Thymus (tissue), 11 donors: ENCODE measurements at regions not wholly inside any gene's neighbourhood (a gene's known extent, or its start where the extent isn't known, plus 50 kb on each side); places are given as distances from the start of the nearest gene placed in this dataset.

ENCODE experiments used
- DNase-seq, 9 donors: peaks; one replicate each; pipeline ENCODE4 v3.0.0-alpha.2; 2013; ENCODE audit warnings: low spot score in 9 of 9, low read depth in 6 of 9, missing footprints in 1 of 9
- H3K27ac ChIP-seq, 2 donors: one replicate each; pipeline ENCODE4 v1.5.1; 2013; ENCODE audit warnings: control low read depth in 1 of 2, low read depth in 1 of 2, low read length in 1 of 2, mild to moderate bottlenecking in 1 of 2, moderate library complexity in 1 of 2
- H3K27me3 ChIP-seq, 2 donors: one replicate each; pipeline ENCODE4 v1.5.1; 2013; ENCODE audit warnings: low read length in 1 of 2; ENCODE audit not compliant: control insufficient read depth in 2 of 2, insufficient read depth in 1 of 2
- H3K36me3 ChIP-seq, 2 donors: one replicate each; pipeline ENCODE4 v1.5.1; 2013; ENCODE audit warnings: low read length in 1 of 2, mild to moderate bottlenecking in 1 of 2, moderate library complexity in 1 of 2; ENCODE audit not compliant: control insufficient read depth in 2 of 2, insufficient read depth in 2 of 2
- H3K4me1 ChIP-seq, 2 donors: one replicate each; pipeline ENCODE4 v1.5.1; 2013; ENCODE audit warnings: low read length in 2 of 2; ENCODE audit not compliant: control insufficient read depth in 2 of 2, insufficient read depth in 2 of 2
- H3K4me3 ChIP-seq, 2 donors: one replicate each; pipeline ENCODE4 v1.5.1; 2013; ENCODE audit warnings: low read length in 2 of 2, control low read depth in 1 of 2, mild to moderate bottlenecking in 1 of 2
- H3K9me3 ChIP-seq, 2 donors: one replicate each; pipeline ENCODE4 v1.5.1; 2013; ENCODE audit warnings: low read length in 1 of 2, mild to moderate bottlenecking in 1 of 2; ENCODE audit not compliant: control insufficient read depth in 2 of 2, insufficient read depth in 1 of 2
- WGBS: extraction: QIAGEN DNeasy Blood & Tissue Kit; methylation state at CpG from one replicate; pipeline ENCODE4 v1.1.7; 2013; 5-methylcytosine and 5-hydroxymethylcytosine counted together
- donor health status: healthy.

DNA sequence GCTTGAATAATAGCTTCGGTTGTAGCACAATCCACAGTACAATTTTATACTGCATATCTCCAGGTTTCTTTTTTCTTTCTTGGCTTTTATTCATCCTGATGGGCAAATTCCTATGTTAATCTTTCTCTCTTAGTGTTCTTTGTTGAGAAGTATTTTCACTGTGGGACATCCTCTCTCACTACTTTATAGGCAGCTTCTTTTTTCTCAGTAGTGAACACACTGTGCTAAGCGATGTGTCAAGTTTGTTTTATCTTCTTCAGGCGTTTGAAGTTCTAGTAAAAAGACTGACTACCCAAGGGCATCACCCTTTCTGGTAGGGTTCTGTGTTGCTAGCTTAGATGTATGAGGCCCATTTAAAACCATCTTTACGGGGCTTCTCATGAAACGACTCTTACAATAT is 182.1 kb downstream of the FAM170A start:
- Histone ChIP-seq H3K4me3 (no peak overlapping the region), H3K36me3 (no peaks in the 10 kb centered on the region), H3K9me3 (peaks cover 0 to 12% of the 10 kb centered on the region in 2 donors), H3K27me3 (no peaks in the 10 kb centered on the region), H3K4me1 (no peaks in the 10 kb centered on the region), H3K27ac (no peak overlapping the region)
- 83% methylated on average over 5 of the region's 5 CpGs for WGBS
- no peak for DNase-seq

DNA sequence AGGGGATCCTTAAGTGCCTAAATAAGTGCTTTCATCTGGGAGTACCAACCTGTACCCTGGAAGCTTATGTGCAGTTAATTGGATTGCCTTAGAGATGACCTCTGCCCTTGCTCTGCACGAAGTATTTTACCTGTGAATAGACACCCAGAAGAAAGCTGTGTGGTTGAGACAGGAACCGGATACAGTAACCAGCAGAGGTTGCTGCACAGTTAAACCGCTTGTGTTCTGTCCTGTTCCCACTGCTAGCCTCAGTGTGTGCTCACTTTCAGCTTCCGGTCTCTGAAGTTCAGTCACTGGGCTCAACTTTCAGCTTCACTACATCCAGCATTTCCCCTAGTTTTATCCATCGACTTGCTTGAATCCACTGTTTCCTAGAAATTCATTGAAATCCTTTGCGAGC is 185.3 kb downstream of the FAM170A start:
- Histone ChIP-seq H3K27ac (no peak overlapping the region), H3K9me3 (peaks cover 0 to 3% of the 10 kb centered on the region in 2 donors), H3K36me3 (no peaks in the 10 kb centered on the region), H3K4me3 (no peak overlapping the region), H3K4me1 (no peaks in the 10 kb centered on the region), H3K27me3 (no peaks in the 10 kb centered on the region)
- DNase-seq: no peak
- 96% methylated on average over 6 of the region's 6 CpGs for WGBS

DNA sequence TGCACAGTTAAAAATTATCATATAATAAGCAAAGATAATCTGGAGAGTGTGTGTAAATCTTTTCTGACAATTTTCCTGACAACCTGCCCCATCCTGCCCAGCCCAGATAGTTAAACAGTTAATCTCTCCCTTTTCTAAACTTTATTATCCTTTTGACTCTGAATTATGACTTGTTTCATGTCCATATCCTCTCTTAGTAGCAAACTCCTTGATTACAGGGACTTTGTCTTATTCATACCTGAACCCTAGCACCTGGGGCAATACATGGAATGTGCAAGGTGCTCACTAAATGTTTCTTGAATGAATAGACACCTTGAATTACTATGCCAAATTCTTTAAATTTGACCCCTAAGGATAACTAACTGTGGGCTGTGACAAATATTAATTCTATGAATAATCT is 186.7 kb downstream of the FAM170A start:
- no peaks in the 10 kb centered on the region for H3K27me3 ChIP-seq
- no peaks in the 10 kb centered on the region for H3K36me3 ChIP-seq
- no peak overlapping the region for H3K4me3 ChIP-seq
- H3K9me3 ChIP-seq: no peaks in the 10 kb centered on the region
- H3K4me1 ChIP-seq: no peaks in the 10 kb centered on the region
- H3K27ac ChIP-seq: no peak overlapping the region
- DNase-seq: no peak

DNA sequence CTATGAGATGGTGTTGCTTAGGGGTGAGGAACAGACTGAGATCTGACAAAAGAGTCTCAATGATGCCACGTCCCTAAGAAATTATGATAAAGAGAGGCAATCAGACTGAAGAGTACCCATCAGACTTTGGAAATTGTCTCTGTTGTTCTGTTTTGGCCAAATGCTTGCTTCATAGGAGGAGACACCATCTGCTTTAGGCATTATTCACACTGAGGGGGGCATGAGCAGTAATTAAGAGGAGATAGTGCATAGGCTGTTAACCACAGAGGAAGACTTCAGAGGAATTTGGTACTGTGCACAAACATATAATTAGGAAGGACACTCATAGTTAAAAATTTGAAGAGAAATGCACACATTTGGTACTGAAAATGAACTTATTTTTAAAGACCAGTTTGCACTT is 190.7 kb downstream of the FAM170A start:
- Histone ChIP-seq H3K4me3 (no peak overlapping the region), H3K27ac (no peak overlapping the region), H3K36me3 (no peaks in the 10 kb centered on the region), H3K4me1 (no peaks in the 10 kb centered on the region), H3K9me3 (no peaks in the 10 kb centered on the region), H3K27me3 (no peaks in the 10 kb centered on the region)
- DNase-seq: no peak
- 93% methylated on average over 1 of the region's 1 CpG for WGBS

DNA sequence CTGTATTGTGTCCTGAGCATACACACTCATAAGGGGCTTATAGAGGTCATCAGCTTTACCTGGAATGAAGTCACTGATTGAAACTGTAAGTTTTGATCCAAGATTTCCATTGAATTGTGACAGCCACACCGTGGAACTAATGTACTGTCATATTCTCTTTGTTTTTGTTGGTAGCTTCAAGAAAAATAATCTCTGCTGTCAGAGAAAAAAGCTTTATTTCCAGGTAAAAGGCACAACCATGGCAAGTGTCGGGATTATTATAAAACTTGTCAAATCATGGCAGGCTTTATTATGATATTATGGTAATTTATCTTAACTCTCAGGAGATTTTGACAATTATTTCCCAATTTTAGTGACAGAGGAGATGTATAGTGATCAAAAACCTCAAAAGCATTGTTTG is 191.2 kb downstream of the FAM170A start:
- 85% methylated on average over 2 of the region's 2 CpGs for WGBS
- H3K9me3 ChIP-seq: no peaks in the 10 kb centered on the region
- no peaks in the 10 kb centered on the region for H3K4me1 ChIP-seq
- H3K4me3 ChIP-seq: no peak overlapping the region
- no peak overlapping the region for H3K27ac ChIP-seq
- no peaks in the 10 kb centered on the region for H3K27me3 ChIP-seq
- DNase-seq: no peak
- H3K36me3 ChIP-seq: no peaks in the 10 kb centered on the region

DNA sequence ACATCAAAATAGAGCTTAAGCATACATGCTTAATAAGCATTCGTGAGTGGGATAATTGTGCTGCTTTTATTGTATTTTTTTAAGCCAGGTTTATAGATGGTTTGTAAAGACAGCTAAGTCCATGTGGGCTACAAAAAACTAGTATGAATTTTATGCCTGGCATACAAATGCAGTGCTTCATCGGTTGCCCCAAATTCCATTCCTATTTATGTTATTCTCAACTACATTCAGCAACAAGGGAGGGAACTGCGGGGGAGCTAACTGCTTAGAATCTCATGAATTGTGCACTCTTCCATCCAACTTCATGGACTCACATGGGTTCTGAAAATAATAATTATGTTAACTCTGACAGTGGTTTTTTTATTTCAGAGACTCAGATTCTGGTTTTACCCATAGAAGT is 199.2 kb downstream of the FAM170A start:
- no peak overlapping the region for H3K4me3 ChIP-seq
- no peaks in the 10 kb centered on the region for H3K9me3 ChIP-seq
- H3K4me1 ChIP-seq: no peaks in the 10 kb centered on the region
- DNase-seq: no peak
- 95% methylated on average over 3 of the region's 3 CpGs for WGBS
- no peak overlapping the region for H3K27ac ChIP-seq
- no peaks in the 10 kb centered on the region for H3K27me3 ChIP-seq
- H3K36me3 ChIP-seq: no peaks in the 10 kb centered on the region

DNA sequence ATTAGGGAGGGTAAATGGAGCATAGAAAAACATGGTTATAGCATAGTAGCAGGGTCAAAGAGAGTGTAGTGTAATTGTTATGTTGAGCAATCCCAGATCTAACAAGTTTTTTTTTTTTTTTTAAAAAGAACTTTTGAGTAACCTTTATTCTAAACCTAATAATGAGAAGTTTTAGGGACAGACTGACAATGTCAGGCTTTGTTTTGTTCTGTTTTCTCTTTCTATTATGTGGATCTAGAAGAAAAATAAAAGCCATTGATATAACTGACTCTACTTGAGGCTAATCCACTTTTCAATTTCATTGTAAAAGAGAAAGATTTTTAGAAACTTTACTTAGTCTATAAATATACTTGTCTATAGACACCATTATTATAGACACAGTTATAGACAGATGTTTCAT is 200.0 kb downstream of the FAM170A start:
- Histone ChIP-seq H3K27ac (no peak overlapping the region), H3K36me3 (no peaks in the 10 kb centered on the region), H3K4me1 (no peaks in the 10 kb centered on the region), H3K9me3 (no peaks in the 10 kb centered on the region), H3K27me3 (no peaks in the 10 kb centered on the region), H3K4me3 (no peak overlapping the region)
- DNase-seq: no peak

DNA sequence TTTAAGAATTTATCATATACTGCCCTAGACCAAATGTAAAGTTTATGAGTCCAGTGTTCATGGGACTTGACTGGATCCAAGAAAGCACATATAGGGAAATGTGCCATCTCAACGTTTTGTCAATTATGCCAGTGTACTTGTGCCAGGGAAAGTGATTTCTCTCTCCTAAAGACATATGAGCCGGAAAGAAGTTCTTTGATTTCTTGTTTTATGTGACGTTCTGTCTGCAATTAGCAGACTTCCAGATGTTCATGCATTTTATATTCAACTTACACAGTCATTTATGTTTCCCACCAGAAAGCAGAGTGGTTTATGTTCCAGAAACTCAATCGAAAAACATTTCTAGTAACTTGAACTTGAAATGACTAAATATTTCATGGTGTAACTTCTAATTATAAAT is 203.8 kb downstream of the FAM170A start:
- H3K9me3 ChIP-seq: no peaks in the 10 kb centered on the region
- H3K4me3 ChIP-seq: no peak overlapping the region
- H3K27ac ChIP-seq: no peak overlapping the region
- no peak for DNase-seq
- no peaks in the 10 kb centered on the region for H3K27me3 ChIP-seq
- no peaks in the 10 kb centered on the region for H3K4me1 ChIP-seq
- H3K36me3 ChIP-seq: no peaks in the 10 kb centered on the region
- WGBS: 94% methylated on average over 4 of the region's 4 CpGs

DNA sequence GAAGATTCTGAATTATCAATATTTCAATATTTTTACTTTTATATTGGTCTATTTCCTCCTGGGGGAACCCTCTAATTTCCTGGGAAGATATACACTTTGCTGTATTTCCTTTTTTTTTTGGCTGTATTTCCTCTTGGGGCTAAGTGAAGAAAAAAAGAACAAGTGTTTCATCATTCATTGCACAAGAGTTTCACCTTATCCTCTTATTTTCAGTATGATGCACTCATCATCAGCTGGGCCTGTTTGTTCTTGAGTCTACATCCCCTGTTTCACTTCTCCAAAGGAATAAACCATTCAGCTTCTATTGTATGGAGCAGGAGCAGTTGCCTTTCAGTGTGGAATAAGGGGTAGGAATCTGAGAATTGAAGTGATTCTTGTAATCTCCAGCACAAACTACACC is 210.8 kb downstream of the FAM170A start:
- Histone ChIP-seq H3K36me3 (no peaks in the 10 kb centered on the region), H3K4me1 (no peaks in the 10 kb centered on the region), H3K9me3 (no peaks in the 10 kb centered on the region), H3K27ac (no peak overlapping the region), H3K27me3 (no peaks in the 10 kb centered on the region), H3K4me3 (no peak overlapping the region)
- no peak for DNase-seq

DNA sequence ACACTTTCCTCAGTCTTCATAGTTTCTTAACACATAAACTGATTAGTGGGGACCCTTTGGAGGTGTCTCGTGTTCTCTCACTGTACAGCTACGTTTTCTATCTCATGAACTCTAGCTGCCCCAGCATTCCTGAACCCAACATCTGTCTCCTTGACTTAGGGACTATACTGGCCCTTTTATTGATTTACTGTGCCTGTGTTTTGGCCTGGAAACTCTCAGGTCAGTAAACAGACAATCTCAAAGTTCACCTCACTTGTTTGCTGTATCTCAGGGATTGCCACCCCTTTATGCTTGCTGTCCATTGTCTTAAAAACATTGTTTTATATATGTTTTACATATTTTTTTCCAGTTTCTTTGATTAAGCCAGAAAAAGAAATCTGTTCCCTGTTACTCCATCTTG is 222.8 kb downstream of the FAM170A start:
- Histone ChIP-seq H3K9me3 (no peaks in the 10 kb centered on the region), H3K27me3 (no peaks in the 10 kb centered on the region), H3K36me3 (no peaks in the 10 kb centered on the region), H3K27ac (no peak overlapping the region), H3K4me3 (no peak overlapping the region), H3K4me1 (no peaks in the 10 kb centered on the region)
- 81% methylated on average over 2 of the region's 2 CpGs for WGBS
- DNase-seq: no peak
